HCT116 (cell line): ENCODE measurements at regions not wholly inside any gene's neighbourhood (a gene's known extent, or its start where the extent isn't known, plus 50 kb on each side); places are given as distances from the start of the nearest gene placed in this dataset.

ENCODE experiments used
- ATAC-seq: fragments of 200-7000 bp; cut with Tn5 transposase; 2 replicates; pipeline ENCODE4 v1.9.1; 2020; ENCODE audit warnings: mild to moderate bottlenecking, moderate library complexity
- BruUV-seq: library from RNA; stranded (reverse); fragments of 400-500 nt; replicated peaks from 2 replicates; lab custom pipeline; 2021; lab: Mats Ljungman, UMichigan
- CTCF ChIA-PET: fragments of 300-600 bp; sonication (Branson Sonifier 250); formaldehyde crosslinking; loops from one replicate; lab custom pipeline; 2021; ENCODE audit warnings: antibody characterized with exemption; lab: Charles Lee
- POLR2A ChIA-PET: fragments of 300-600, 350-600 bp; sonication (Branson Sonifier 250); formaldehyde crosslinking; loops from one replicate; lab custom pipeline; 2021; ENCODE audit warnings: antibody characterized with exemption; lab: Charles Lee
- RAD21 ChIA-PET, 2 experiments: fragments of 300-600 bp; sonication (Branson Sonifier 250); formaldehyde crosslinking; loops; one replicate each; lab custom pipeline; 2023; ENCODE audit warnings: low total read pairs in 2 of 2; ENCODE audit not compliant: uncharacterized antibody in 2 of 2, unreplicated experiment in 2 of 2, low non-redundant PET in 1 of 2; lab: Charles Lee
- DNase-seq: peaks from one replicate; pipeline ENCODE4 v3.0.0-alpha.2; 2010; ENCODE audit warnings: low read depth, low spot score
- H2AFZ ChIP-seq: fragments of 200-600 bp; shearing (Covaris generic), sonication (generic); 2 replicates; pipeline ENCODE4 v1.6.1; 2017; ENCODE audit warnings: low read depth, mixed run types, mixed read lengths, antibody characterized with exemption, low read length; ENCODE audit not compliant: poor library complexity, severe bottlenecking
- H3K27ac ChIP-seq: 2 replicates; pipeline ENCODE4 v1.5.1; 2012; ENCODE audit warnings: low read depth, low read length
- H3K27me3 ChIP-seq: fragments of 200-600 bp; sonication (generic); 2 replicates; pipeline ENCODE4 v1.6.1; 2016; ENCODE audit warnings: mixed run types, low read length, mixed read lengths; ENCODE audit not compliant: insufficient read depth
- H3K36me3 ChIP-seq, 2 experiments: fragments of 200-500 bp in 1 of 2; fragments of 200-600 bp in 1 of 2; sonication (Bioruptor generic) in 1 of 2; sonication (generic) in 1 of 2; 2 replicates each; pipeline versions ENCODE4 v1.5.1 to v1.6.1; 2014 to 2016; ENCODE audit warnings: low read length in 2 of 2, inconsistent platforms in 1 of 2, mixed read lengths in 1 of 2, mixed run types in 1 of 2; ENCODE audit not compliant: insufficient read depth in 2 of 2, control insufficient read depth in 1 of 2
- H3K4me1 ChIP-seq, 2 experiments: fragments of 200-600 bp in 1 of 2; sonication (generic) in 1 of 2; 2 replicates each; pipeline versions ENCODE4 v1.5.1 to v1.6.1; 2012 to 2017; ENCODE audit warnings: low read length in 2 of 2, inconsistent platforms in 1 of 2, mild to moderate bottlenecking in 1 of 2, mixed read lengths in 1 of 2, mixed run types in 1 of 2, moderate library complexity in 1 of 2; ENCODE audit not compliant: insufficient read depth in 2 of 2, control insufficient read depth in 1 of 2
- H3K4me2 ChIP-seq: fragments of 200-600 bp; sonication (generic); 2 replicates; pipeline ENCODE4 v1.6.1; 2017; ENCODE audit warnings: mixed run types, low read length, mixed read lengths
- H3K4me3 ChIP-seq, 2 experiments: fragments of 200-600 bp in 1 of 2; sonication (generic) in 1 of 2; replicated peaks in 1 of 2; 2 replicates each; pipeline ENCODE4 v1.5.1; 2011 to 2016; ENCODE audit warnings: low read length in 2 of 2, control low read depth in 1 of 2, low read depth in 1 of 2, mild to moderate bottlenecking in 1 of 2, mixed read lengths in 1 of 2, mixed run types in 1 of 2
- H3K79me2 ChIP-seq: fragments of 200-600 bp; sonication (generic); 2 replicates; pipeline ENCODE4 v1.6.1; 2017; ENCODE audit warnings: mild to moderate bottlenecking, mixed run types, low read length, moderate library complexity, mixed read lengths; ENCODE audit not compliant: insufficient read depth
- H3K9ac ChIP-seq: fragments of 200-600 bp; sonication (generic); 2 replicates; pipeline ENCODE4 v1.6.1; 2016; ENCODE audit warnings: low read length, mixed read lengths
- H3K9me2 ChIP-seq: fragments of 200-600 bp; sonication (generic), shearing (Covaris generic); 2 replicates; pipeline ENCODE4 v1.6.1; 2017; ENCODE audit warnings: mixed run types, mild to moderate bottlenecking, moderate library complexity; ENCODE audit not compliant: insufficient read depth
- H3K9me3 ChIP-seq, 2 experiments: fragments of 200-500 bp in 1 of 2; fragments of 200-600 bp in 1 of 2; sonication (Bioruptor generic) in 1 of 2; sonication (generic) in 1 of 2; 2 replicates each; pipeline ENCODE4 v1.6.1; 2014 to 2017; ENCODE audit warnings: low read length in 2 of 2, mixed read lengths in 2 of 2, inconsistent platforms in 1 of 2, low read depth in 1 of 2, mild to moderate bottlenecking in 1 of 2, mixed run types in 1 of 2, moderate library complexity in 1 of 2; ENCODE audit not compliant: control insufficient read depth in 1 of 2, insufficient read depth in 1 of 2
- H4K20me1 ChIP-seq: fragments of 200-600 bp; sonication (generic), shearing (Covaris generic); 2 replicates; pipeline ENCODE4 v1.6.1; 2017; ENCODE audit warnings: mixed run types, mild to moderate bottlenecking, moderate library complexity; ENCODE audit not compliant: insufficient read depth
- EGR1 ChIP-seq: IDR thresholded peaks from 2 replicates; pipeline ENCODE4 v1.6.1; 2012; ENCODE audit warnings: low read depth
- FOSL1 ChIP-seq: IDR thresholded peaks from 2 replicates; pipeline ENCODE4 v1.6.1; 2012; ENCODE audit warnings: low read depth
- JUND ChIP-seq: IDR thresholded peaks from 2 replicates; pipeline ENCODE4 v1.6.1; 2012
- RAD21 ChIP-seq: IDR thresholded peaks from 2 replicates; pipeline ENCODE4 v1.6.1; 2012; ENCODE audit warnings: low read depth, mild to moderate bottlenecking
- SRF ChIP-seq: IDR thresholded peaks from 2 replicates; pipeline ENCODE4 v1.6.1; 2012; ENCODE audit warnings: low read depth
- ZFX ChIP-seq: fragments of 450-650 bp; IDR thresholded peaks from 2 replicates; pipeline ENCODE4 v1.6.1; 2017
- ZNF274 ChIP-seq: fragments of 200-500 bp; sonication (Bioruptor generic); IDR thresholded peaks from 2 replicates; pipeline ENCODE4 v1.6.1; 2014; ENCODE audit warnings: mild to moderate bottlenecking, low read depth, low read length, inconsistent platforms
- intact Hi-C: fragments of 100-400 bp; cut with micrococcal nuclease; formaldehyde crosslinking; loops from 2 replicates; pipeline ENCODE4 v1.10.0; 2022
- TF ChIP-seq, protein P1 (sequence below): IDR thresholded peaks from 2 replicates; pipeline ENCODE4 v1.6.1; 2011; ENCODE audit warnings: mild to moderate bottlenecking, low read length, moderate library complexity; ENCODE audit not compliant: insufficient replicate concordance; ENCODE audit errors: extremely low read depth

DNA sequence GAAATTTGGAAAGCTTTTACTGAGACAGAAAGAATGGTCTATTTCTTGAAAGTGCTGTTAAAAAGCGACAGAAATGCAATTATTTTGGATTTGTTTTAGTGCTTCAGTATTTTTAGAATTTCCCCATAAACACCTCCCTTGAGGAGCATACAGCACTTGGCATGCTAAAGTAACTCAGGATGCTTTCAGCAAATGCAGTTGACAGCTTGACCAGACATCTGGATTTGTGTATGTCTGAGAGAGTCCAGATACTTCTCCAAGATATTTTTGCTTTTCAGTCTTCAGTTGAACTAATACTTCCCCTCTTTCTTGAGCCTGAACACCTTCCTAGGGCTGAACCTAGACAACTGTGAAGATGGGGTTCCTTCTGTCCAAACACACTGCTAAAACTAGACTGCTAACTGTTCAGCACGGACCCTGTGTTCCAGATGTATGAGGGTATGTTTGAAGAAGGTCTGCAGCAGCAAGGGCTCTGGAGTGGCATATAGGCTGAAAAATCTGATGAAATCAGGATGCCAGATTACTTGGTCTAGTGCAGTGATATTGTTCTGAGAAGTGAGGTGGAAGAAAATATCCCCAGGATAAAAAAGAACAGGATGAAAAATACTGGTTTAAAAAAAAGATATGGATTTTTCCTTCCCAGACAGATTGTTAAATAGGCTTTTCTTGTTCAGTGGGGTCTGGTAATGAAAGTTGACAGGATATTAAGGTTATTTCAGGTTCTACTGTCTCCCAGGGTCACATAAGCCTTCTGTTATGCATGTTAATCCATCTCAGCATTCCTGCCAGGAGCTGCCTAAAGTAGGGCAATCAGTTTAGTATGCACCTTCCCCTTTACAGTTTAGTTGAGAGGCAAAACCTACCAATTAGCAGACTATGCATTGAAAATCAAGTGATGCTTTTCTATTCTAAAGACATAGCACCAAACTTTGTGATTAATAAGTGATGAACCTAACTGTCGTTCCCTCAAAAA is 516.9 kb upstream of the TBL1XR1 start:
- no peak overlapping the region for H3K27ac ChIP-seq
- no peak for DNase-seq
- no peaks in the 10 kb centered on the region for H3K9me2 ChIP-seq
- no peaks in the 10 kb centered on the region for H3K36me3 ChIP-seq
- CTCF ChIA-PET, result no interaction called here
- no peak overlapping the region for H3K4me3 ChIP-seq
- no peaks in the 10 kb centered on the region for H3K79me2 ChIP-seq
- no peaks in the 10 kb centered on the region for H3K27me3 ChIP-seq
- H3K4me1 ChIP-seq, result no peaks in the 10 kb centered on the region
- intact Hi-C loops, result no loop called here
- no TSS peak for BruUV-seq
- ATAC-seq, result no peak
- H3K9ac ChIP-seq, result no peak overlapping the region
- H4K20me1 ChIP-seq, result no peaks in the 10 kb centered on the region
- no peak overlapping the region for H2AFZ ChIP-seq
- RAD21 ChIA-PET, result no interaction called here
- H3K4me2 ChIP-seq, result no peak overlapping the region
- POLR2A ChIA-PET, result no interaction called here
- TF ChIP-seq, protein P1, sequence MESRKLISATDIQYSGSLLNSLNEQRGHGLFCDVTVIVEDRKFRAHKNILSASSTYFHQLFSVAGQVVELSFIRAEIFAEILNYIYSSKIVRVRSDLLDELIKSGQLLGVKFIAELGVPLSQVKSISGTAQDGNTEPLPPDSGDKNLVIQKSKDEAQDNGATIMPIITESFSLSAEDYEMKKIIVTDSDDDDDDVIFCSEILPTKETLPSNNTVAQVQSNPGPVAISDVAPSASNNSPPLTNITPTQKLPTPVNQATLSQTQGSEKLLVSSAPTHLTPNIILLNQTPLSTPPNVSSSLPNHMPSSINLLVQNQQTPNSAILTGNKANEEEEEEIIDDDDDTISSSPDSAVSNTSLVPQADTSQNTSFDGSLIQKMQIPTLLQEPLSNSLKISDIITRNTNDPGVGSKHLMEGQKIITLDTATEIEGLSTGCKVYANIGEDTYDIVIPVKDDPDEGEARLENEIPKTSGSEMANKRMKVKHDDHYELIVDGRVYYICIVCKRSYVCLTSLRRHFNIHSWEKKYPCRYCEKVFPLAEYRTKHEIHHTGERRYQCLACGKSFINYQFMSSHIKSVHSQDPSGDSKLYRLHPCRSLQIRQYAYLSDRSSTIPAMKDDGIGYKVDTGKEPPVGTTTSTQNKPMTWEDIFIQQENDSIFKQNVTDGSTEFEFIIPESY, result no peak
- TF ChIP-seq ZNF274 (no peak), FOSL1 (no peak), SRF (no peak), EGR1 (no peak), JUND (no peak), ZFX (no peak), RAD21 (no peak)
- H3K9me3 ChIP-seq, result no peaks in the 10 kb centered on the region
